WERI-Rb-1 (cell line): ENCODE measurements at regions not wholly inside any gene's neighbourhood (a gene's known extent, or its start where the extent isn't known, plus 50 kb on each side); places are given as distances from the start of the nearest gene placed in this dataset.

Experiments used
- DNase-seq: peaks from one replicate; pipeline ENCODE4 v3.0.0-alpha.2; 2020
- H3K27ac ChIP-seq: fragments of 250-450 bp; sonication (Bioruptor Pico); 2 replicates; pipeline ENCODE4 v1.5.1; 2020; ENCODE audit warnings: mild to moderate bottlenecking, moderate library complexity
- H3K27me3 ChIP-seq: fragments of 250-450 bp; sonication (Bioruptor Pico); 2 replicates; pipeline ENCODE4 v1.5.1; 2021; ENCODE audit warnings: mild to moderate bottlenecking, low read depth, moderate library complexity; ENCODE audit not compliant: insufficient read depth, severe bottlenecking
- H3K36me3 ChIP-seq: fragments of 250-450 bp; sonication (Bioruptor Pico); 2 replicates; pipeline ENCODE4 v1.5.1; 2020; ENCODE audit warnings: mild to moderate bottlenecking, moderate library complexity
- H3K4me3 ChIP-seq: 2 replicates; pipeline ENCODE4 v1.5.1; 2011; ENCODE audit warnings: low read depth, mild to moderate bottlenecking, control low read depth, low read length
- H3K9me3 ChIP-seq: fragments of 250-450 bp; sonication (Bioruptor Pico); 2 replicates; pipeline ENCODE4 v1.5.1; 2021; ENCODE audit warnings: mild to moderate bottlenecking, moderate library complexity; ENCODE audit not compliant: severe bottlenecking
- CTCF ChIP-seq: IDR thresholded peaks from 2 replicates; pipeline ENCODE4 v1.5.1; 2011; ENCODE audit warnings: low read depth, mild to moderate bottlenecking, control low read depth, inconsistent platforms, low read length

- TF ChIP-seq CTCF, result no peak
Observed at GRCh38 chr9:107943901-107944300, 454.3 kb upstream of the KLF4 start.

GRCh38 chr9:107942856-107943255, 453.3 kb upstream of the KLF4 start:
- H3K9me3 ChIP-seq, result no peaks in the 10 kb centered on the region
- H3K36me3 ChIP-seq, result no peaks in the 10 kb centered on the region
- H3K27me3 ChIP-seq, result peaks cover 30% of the 10 kb centered on the region
- TF ChIP-seq CTCF, result no peak
- no peak overlapping the region for H3K4me3 ChIP-seq
- no peak for DNase-seq
- H3K27ac ChIP-seq, result no peak overlapping the region

More at GRCh38 chr9:107943901-107944300, 454.3 kb upstream of the KLF4 start:
- H3K36me3 ChIP-seq, result no peaks in the 10 kb centered on the region
- no peak overlapping the region for H3K4me3 ChIP-seq
- no peak overlapping the region for H3K27ac ChIP-seq
- DNase-seq, result no peak
- no peaks in the 10 kb centered on the region for H3K9me3 ChIP-seq
- H3K27me3 ChIP-seq, result peaks cover 28% of the 10 kb centered on the region

GRCh38 chr9:107942291-107942690, 452.7 kb upstream of the KLF4 start:
- Histone ChIP-seq H3K27ac (no peak overlapping the region), H3K4me3 (no peak overlapping the region), H3K27me3 (peaks cover 31% of the 10 kb centered on the region), H3K36me3 (no peaks in the 10 kb centered on the region), H3K9me3 (no peaks in the 10 kb centered on the region)
- DNase-seq, result no peak
- TF ChIP-seq CTCF, result no peak

- Histone ChIP-seq H3K27me3 (peaks cover 29% of the 10 kb centered on the region), H3K9me3 (no peaks in the 10 kb centered on the region), H3K27ac (no peak overlapping the region), H3K36me3 (no peaks in the 10 kb centered on the region), H3K4me3 (no peak overlapping the region)
- no peak for TF ChIP-seq CTCF
- no peak for DNase-seq
Observed at GRCh38 chr9:107940616-107941595, 451.3 kb upstream of the KLF4 start.

- H3K36me3 ChIP-seq, result no peaks in the 10 kb centered on the region
- H3K9me3 ChIP-seq, result no peaks in the 10 kb centered on the region
- DNase-seq, result no peak
- peaks cover 43% of the 10 kb centered on the region for H3K27me3 ChIP-seq
- H3K27ac ChIP-seq, result no peak overlapping the region
- H3K4me3 ChIP-seq, result no peak overlapping the region
- no peak for TF ChIP-seq CTCF
Observed at GRCh38 chr9:107938801-107939386, 449.3 kb upstream of the KLF4 start.
